Natural killer cell (primary cell): ENCODE measurements at regions not wholly inside any gene's neighbourhood (a gene's known extent, or its start where the extent isn't known, plus 50 kb on each side); places are given as distances from the start of the nearest gene placed in this dataset.

Source experiments
- ATAC-seq, 3 donors: fragments of 150-1000 bp in 2 of 3; fragments of 200-7000 bp in 1 of 3; cut with Tn5 transposase; 1 replicate in 1 of 3; 2 replicates in 2 of 3; pipeline ENCODE4 v1.10.0; 2021; ENCODE audit warnings: mild to moderate bottlenecking in 2 of 3, moderate library complexity in 2 of 3
- DNase-seq, 2 donors: peaks; one replicate each; pipeline versions ENCODE4 v3.0.0 to v3.0.0-alpha.2; 2013 to 2021; ENCODE audit warnings: mixed read lengths in 1 of 2
- H3K27ac ChIP-seq: one replicate; pipeline ENCODE4 v1.5.1; 2013; ENCODE audit warnings: mild to moderate bottlenecking, low read length
- H3K27me3 ChIP-seq: one replicate; pipeline ENCODE4 v1.6.1; 2013; ENCODE audit warnings: low read length; ENCODE audit not compliant: control insufficient read depth, insufficient read depth
- H3K36me3 ChIP-seq: one replicate; pipeline ENCODE4 v1.6.1; 2013; ENCODE audit warnings: low read length; ENCODE audit not compliant: control insufficient read depth, insufficient read depth
- H3K4me1 ChIP-seq: one replicate; pipeline ENCODE4 v1.6.1; 2013; ENCODE audit warnings: low read length; ENCODE audit not compliant: control insufficient read depth, insufficient read depth
- H3K4me3 ChIP-seq: one replicate; pipeline ENCODE4 v1.5.1; 2013; ENCODE audit warnings: low read length
- H3K9me3 ChIP-seq: one replicate; pipeline ENCODE4 v1.6.1; 2013; ENCODE audit warnings: low read length; ENCODE audit not compliant: control insufficient read depth, insufficient read depth
- H3K27ac Mint-ChIP-seq, 2 donors: one replicate each; pipeline ENCODE4 v1.8.0; 2022; ENCODE audit warnings: mild to moderate bottlenecking in 2 of 2, mixed read lengths in 2 of 2, moderate library complexity in 1 of 2
- H3K27me3 Mint-ChIP-seq, 2 donors: one replicate each; pipeline ENCODE4 v1.8.0; 2022; ENCODE audit warnings: low read depth in 2 of 2, mixed read lengths in 2 of 2
- H3K36me3 Mint-ChIP-seq: one replicate; pipeline ENCODE4 v1.8.0; 2022; ENCODE audit warnings: mixed read lengths
- H3K4me1 Mint-ChIP-seq, 2 donors: one replicate each; pipeline ENCODE4 v1.8.0; 2022; ENCODE audit warnings: mixed read lengths in 2 of 2
- H3K4me3 Mint-ChIP-seq: one replicate; pipeline ENCODE4 v1.8.0; 2022; ENCODE audit warnings: mild to moderate bottlenecking, moderate library complexity, mixed read lengths
- H3K9me3 Mint-ChIP-seq, 2 donors: one replicate each; pipeline ENCODE4 v1.8.0; 2022; ENCODE audit warnings: mixed read lengths in 2 of 2
- CTCF ChIP-seq: fragments of 200-600 bp; IDR thresholded peaks from one replicate; pipeline ENCODE4 v1.8.0; 2022; ENCODE audit warnings: antibody characterized with exemption
- WGBS: methylation state at CpG from one replicate; pipeline ENCODE4 v1.1.7; 2013; ENCODE audit warnings: missing lambda C conversion rate; ENCODE audit not compliant: insufficient coverage; 5-methylcytosine and 5-hydroxymethylcytosine counted together
- intact Hi-C: fragments of 100-400 bp; cut with micrococcal nuclease; formaldehyde crosslinking; loops from one replicate; pipeline ENCODE4 v1.14.2; 2022

DNA sequence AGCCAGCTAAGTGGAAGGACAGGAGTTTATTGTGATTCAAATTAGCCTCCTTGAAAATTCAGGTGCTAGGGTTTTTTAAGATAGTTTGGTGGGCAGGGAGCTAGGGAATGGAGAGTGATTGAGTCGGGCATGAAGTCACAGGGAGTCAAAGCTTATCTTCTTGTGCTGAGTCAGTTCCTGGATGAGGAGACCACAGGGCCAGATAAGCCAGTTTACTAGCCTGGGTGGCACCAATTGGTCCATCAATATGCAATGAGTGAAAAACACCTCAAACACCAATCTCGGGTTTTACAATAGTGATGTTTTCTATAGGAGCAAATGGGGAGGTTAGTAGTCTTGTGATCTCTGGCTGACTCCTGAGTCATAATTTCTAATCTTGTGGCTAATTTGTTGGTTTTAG, 165.1 kb downstream of the ABCC12 start:
- Histone ChIP-seq H3K36me3 (no peaks in the 10 kb centered on the region), H3K27ac (no peak overlapping the region), H3K27me3 (no peaks in the 10 kb centered on the region), H3K4me1 (no peaks in the 10 kb centered on the region), H3K9me3 (peaks cover 3% of the 10 kb centered on the region), H3K4me3 (no peak overlapping the region)
- no peak for DNase-seq
- no peak for TF ChIP-seq CTCF
- no peaks in the 10 kb centered on the region for H3K36me3 Mint-ChIP-seq
- H3K9me3 Mint-ChIP-seq: peaks cover 0 to 6% of the 10 kb centered on the region in 2 donors
- no peaks in the 10 kb centered on the region for H3K27me3 Mint-ChIP-seq
- no peak overlapping the region for H3K27ac Mint-ChIP-seq
- no peaks in the 10 kb centered on the region for H3K4me1 Mint-ChIP-seq
- H3K4me3 Mint-ChIP-seq: no peak overlapping the region
- WGBS: 77% methylated on average over 2 of the region's 2 CpGs
- no peak for ATAC-seq
- intact Hi-C loops: no loop called here

GRCh38 chr16:47987136-47987535, 168.7 kb downstream of the ABCC12 start:
- 86% methylated on average over 2 of the region's 2 CpGs for WGBS
- H3K36me3 ChIP-seq: no peaks in the 10 kb centered on the region
- H3K27ac ChIP-seq: no peak overlapping the region
- H3K9me3 ChIP-seq: peaks cover 3% of the 10 kb centered on the region
- H3K27me3 ChIP-seq: no peaks in the 10 kb centered on the region
- ATAC-seq: no peak
- Mint-ChIP-seq H3K36me3 (no peaks in the 10 kb centered on the region), H3K4me3 (no peak overlapping the region), H3K27me3 (peaks cover 0 to 3% of the 10 kb centered on the region in 2 donors), H3K9me3 (peaks cover 3 to 6% of the 10 kb centered on the region in 2 donors), H3K4me1 (no peaks in the 10 kb centered on the region), H3K27ac (no peak overlapping the region)
- no peak for TF ChIP-seq CTCF
- H3K4me1 ChIP-seq: no peaks in the 10 kb centered on the region
- no peak overlapping the region for H3K4me3 ChIP-seq
- intact Hi-C loops: no loop called here
- no peak for DNase-seq

DNA sequence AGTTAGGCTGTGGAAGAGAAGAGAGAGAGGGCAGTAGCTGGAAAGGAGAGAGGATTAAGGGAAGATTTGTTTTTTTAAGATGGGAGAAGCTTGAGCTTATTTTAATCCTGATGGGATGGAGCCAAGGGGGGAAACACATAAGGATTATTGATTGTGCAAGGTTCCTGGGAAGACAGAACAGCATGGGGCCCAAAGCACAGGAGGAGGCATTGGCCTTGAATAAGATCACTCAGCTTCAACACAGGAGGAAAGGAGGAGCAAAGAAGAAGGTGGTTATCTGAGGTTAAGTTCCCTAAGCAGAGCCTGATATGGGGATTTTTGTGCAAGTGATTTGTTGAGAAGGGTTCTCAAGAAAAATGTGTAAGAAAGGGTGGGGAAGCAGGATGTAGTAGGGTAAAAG, 169.8 kb downstream of the ABCC12 start:
- no peak overlapping the region for H3K27ac ChIP-seq
- TF ChIP-seq CTCF: no peak
- Mint-ChIP-seq H3K4me3 (no peak overlapping the region), H3K9me3 (peaks cover 3 to 6% of the 10 kb centered on the region in 2 donors), H3K4me1 (no peaks in the 10 kb centered on the region), H3K27ac (no peak overlapping the region), H3K36me3 (no peaks in the 10 kb centered on the region), H3K27me3 (peaks cover 0 to 3% of the 10 kb centered on the region in 2 donors)
- DNase-seq (no peak), ATAC-seq (no peak)
- intact Hi-C loops: no loop called here
- peaks cover 3% of the 10 kb centered on the region for H3K9me3 ChIP-seq
- H3K4me3 ChIP-seq: no peak overlapping the region
- H3K27me3 ChIP-seq: no peaks in the 10 kb centered on the region
- H3K36me3 ChIP-seq: no peaks in the 10 kb centered on the region
- no peaks in the 10 kb centered on the region for H3K4me1 ChIP-seq

DNA sequence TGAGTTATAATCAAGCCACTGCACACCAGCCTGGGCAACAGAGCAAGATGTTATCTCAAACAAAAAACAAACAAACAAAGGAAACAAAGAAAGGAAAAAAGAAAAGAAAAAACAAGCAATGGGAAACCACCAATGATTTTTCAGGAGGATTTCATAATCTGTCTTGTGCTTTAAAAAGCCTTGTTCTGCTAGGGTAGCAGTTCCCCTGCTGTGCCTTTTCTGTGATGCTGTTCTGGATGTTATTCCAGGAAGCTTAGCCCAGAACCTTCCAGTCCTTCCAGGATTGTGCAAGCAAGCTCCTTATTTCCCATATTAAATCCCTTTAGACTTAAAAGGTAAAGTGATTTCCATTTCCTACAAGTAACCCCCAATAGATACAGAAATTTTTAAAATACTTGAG, 171.1 kb downstream of the ABCC12 start:
- intact Hi-C loops: no loop called here
- no peak for TF ChIP-seq CTCF
- Histone ChIP-seq H3K27ac (no peak overlapping the region), H3K9me3 (no peaks in the 10 kb centered on the region), H3K4me1 (no peaks in the 10 kb centered on the region), H3K4me3 (no peak overlapping the region), H3K36me3 (no peaks in the 10 kb centered on the region), H3K27me3 (no peaks in the 10 kb centered on the region)
- DNase-seq (no peak), ATAC-seq (no peak)
- Mint-ChIP-seq H3K27me3 (peaks cover 0 to 3% of the 10 kb centered on the region in 2 donors), H3K9me3 (peaks cover 3 to 6% of the 10 kb centered on the region in 2 donors), H3K27ac (no peak overlapping the region), H3K36me3 (no peaks in the 10 kb centered on the region), H3K4me1 (no peaks in the 10 kb centered on the region), H3K4me3 (no peak overlapping the region)
